GM18499 (cell line): ENCODE measurements at regions not wholly inside any gene's neighbourhood (a gene's known extent, or its start where the extent isn't known, plus 50 kb on each side); places are given as distances from the start of the nearest gene placed in this dataset.

Experiments used
- ATAC-seq: cut with Tn5 transposase; IDR thresholded peaks from one replicate; pipeline ENCODE4 v1.9.1; 2021; ENCODE audit warnings: moderate number of reproducible peaks; ENCODE audit not compliant: insufficient read depth, unreplicated experiment

GRCh38 chr5:3931976-3932375, 336.3 kb downstream of the IRX1 start:
- no peak for ATAC-seq

- ATAC-seq = no peak
Observed at GRCh38 chr5:3933536-3933935, 337.9 kb downstream of the IRX1 start.

- ATAC-seq = no peak
Observed at GRCh38 chr5:3933966-3934365, 338.3 kb downstream of the IRX1 start.

GRCh38 chr5:3943859-3944258, 348.2 kb downstream of the IRX1 start:
- ATAC-seq = no peak

- ATAC-seq = no peak
Observed at GRCh38 chr5:3944930-3945329, 349.3 kb downstream of the IRX1 start.

GRCh38 chr5:3948838-3949237, 353.2 kb downstream of the IRX1 start:
- ATAC-seq = no peak

- no peak for ATAC-seq
Observed at GRCh38 chr5:3954199-3954598, 358.6 kb downstream of the IRX1 start.

GRCh38 chr5:3954633-3955032, 359.0 kb downstream of the IRX1 start:
- ATAC-seq = no peak

GRCh38 chr5:3957658-3958057, 362.0 kb downstream of the IRX1 start:
- ATAC-seq = no peak

- no peak for ATAC-seq
Observed at GRCh38 chr5:3958389-3958788, 362.8 kb downstream of the IRX1 start.

GRCh38 chr5:3962113-3962512, 366.5 kb downstream of the IRX1 start:
- ATAC-seq = no peak

- no peak for ATAC-seq
Observed at GRCh38 chr5:3963652-3964051, 368.0 kb downstream of the IRX1 start.

GRCh38 chr5:3980156-3980555, 384.5 kb downstream of the IRX1 start:
- ATAC-seq = no peak

- no peak for ATAC-seq
Observed at GRCh38 chr5:3987867-3988266, 392.2 kb downstream of the IRX1 start.

GRCh38 chr5:3993856-3994473, 398.3 kb downstream of the IRX1 start:
- no peak for ATAC-seq

GRCh38 chr5:3994628-3995027, 399.0 kb downstream of the IRX1 start:
- no peak for ATAC-seq

- no peak for ATAC-seq
Observed at GRCh38 chr5:3995954-3996619, 400.5 kb downstream of the IRX1 start.

GRCh38 chr5:3996707-3997336, 401.2 kb downstream of the IRX1 start:
- no peak for ATAC-seq

GRCh38 chr5:3997670-3998069, 402.0 kb downstream of the IRX1 start:
- no peak for ATAC-seq

GRCh38 chr5:3999929-4000328, 404.3 kb downstream of the IRX1 start:
- ATAC-seq = no peak

- ATAC-seq = no peak
Observed at GRCh38 chr5:4001004-4001403, 405.4 kb downstream of the IRX1 start.
